ENCODE measurements at regions not wholly inside any gene's neighbourhood (a gene's known extent, or its start where the extent isn't known, plus 50 kb on each side); places are given as distances from the start of the nearest gene placed in this dataset.

DNA sequence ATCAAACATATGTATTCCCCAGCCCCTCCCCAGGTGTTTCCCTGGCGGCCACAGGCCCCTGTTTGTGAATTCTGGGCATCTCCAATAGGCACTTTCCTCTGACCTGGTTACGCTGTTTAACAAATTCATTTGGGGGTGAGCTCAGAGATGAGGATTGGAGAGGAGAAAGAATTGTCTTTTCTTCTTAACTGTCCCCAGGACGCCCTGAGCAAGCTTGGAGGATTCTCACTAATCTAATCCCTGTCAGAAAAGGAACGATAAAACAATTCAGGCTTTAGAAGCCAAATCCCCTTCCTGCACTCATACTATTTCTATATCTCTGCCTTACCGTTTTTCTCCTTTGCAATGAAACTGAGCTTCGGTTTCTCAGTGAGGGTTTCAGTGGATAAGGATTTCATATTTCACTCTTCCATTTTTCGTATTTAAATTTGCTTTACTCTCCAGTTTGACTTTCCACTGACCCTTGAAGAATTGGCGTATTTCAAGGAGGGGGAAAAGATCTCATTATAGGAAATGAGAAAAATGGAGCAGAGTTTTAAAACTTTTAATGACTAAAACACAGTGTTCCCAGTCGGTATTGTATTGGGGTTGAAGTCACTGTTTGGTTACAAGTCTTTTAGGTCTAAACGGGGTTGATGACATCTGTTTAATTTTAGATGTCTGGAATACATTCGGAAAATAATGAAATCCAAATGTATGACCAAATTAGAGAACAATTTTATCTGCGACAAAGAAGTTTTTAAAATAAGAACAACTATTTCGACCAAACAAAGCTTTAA lies 180.1 kb downstream of the MACROH2A1 start:
- DNase-seq (ENCODE audit: low spot score) = no peak

DNA sequence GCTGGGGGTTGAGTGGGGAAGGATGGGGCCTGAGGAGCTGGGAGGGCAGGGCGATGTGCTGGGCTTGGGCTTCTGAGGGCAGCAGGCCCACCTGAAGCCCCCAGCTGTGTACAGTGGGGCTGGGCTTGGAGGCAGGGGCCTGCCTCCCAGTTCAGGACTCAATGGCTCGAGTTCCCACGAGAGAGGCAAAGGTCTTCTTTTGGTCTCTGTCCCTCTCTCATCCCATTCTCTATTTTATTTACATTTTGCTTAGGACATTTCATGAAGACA lies 180.6 kb downstream of the MACROH2A1 start:
- DNase-seq (ENCODE audit: low spot score) = no peak

DNA sequence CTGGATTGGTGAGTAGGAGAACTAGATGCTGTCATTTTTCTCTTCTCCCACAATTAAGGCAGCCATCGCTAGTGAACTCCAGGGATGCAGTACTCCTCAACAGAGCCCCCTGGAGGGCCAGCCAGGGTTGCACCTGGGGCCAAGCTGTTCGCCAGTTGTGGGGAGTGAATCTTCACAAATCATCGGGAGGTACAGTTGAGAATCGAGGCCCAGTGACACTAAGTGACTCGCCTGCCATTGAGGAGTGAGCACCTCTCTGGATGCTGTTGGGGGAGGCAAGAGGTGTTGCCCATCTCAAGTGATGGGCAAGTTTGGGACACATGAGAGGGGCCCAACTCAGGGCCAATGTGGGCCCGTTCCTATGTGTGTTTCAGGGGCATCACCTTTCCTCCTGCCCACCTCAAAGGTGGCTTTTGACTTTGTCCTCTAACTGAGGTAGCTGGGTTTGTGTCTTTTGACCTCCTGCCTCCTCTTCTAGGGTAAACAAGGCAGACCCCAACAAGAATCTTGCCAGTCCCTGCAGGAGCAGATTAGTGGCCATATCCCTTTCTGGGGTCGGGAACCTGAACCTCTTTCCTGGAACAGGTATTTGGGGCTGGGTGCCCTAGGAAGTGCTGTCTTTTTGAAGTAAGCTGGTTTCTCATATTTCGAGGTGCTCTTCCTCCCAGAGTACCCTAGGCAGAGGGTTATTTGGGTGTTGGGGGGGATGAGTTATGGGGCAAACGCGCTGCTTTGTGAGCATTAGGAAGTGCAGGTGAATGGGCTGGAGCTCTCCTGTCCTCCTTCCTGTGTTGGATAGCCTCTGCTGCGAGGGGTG lies 181.2 kb downstream of the MACROH2A1 start:
- DNase-seq (ENCODE audit: low spot score) = no peak

DNA sequence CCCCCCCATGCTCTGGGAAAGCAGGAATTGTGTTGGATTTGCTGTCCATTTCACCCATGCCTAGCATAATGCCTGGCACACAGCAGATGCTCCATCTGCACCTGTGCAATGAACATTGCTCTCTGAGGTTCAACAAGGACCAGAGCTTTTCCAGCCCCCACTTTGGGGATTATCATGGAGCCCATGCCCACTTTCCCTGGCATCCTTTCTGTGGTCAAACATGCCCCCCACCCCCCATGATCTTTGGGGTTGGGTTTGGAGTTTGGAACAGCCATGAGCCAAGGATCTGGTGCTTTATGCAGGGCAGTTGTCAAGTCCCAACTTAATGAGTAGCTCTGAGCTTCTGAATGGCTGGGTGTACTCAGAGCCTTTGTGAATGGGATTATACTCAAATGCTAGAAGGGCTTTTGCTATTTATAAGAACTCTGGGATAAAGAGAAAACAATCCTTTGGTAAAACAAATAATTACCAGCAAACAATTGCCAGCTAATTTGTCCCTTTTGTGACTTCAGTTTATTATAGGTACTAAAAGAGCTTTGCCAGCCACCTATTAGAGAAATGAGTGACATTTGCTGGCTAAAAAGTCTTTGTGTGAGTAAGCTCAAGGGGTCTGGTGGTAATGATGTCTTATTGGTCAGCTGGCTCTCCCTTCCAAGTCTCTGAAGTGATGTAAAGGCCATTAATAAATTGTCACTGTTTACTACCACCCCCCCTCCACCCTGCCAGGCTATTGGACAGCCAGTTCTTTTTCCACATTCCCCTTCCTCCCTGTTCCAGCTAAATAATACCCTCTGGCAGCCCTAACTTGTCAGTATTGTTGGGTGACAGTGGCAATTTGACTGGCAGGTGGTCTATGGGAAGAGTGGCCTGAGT lies 182.3 kb downstream of the MACROH2A1 start:
- no peak for DNase-seq (ENCODE audit: low spot score)

DNA sequence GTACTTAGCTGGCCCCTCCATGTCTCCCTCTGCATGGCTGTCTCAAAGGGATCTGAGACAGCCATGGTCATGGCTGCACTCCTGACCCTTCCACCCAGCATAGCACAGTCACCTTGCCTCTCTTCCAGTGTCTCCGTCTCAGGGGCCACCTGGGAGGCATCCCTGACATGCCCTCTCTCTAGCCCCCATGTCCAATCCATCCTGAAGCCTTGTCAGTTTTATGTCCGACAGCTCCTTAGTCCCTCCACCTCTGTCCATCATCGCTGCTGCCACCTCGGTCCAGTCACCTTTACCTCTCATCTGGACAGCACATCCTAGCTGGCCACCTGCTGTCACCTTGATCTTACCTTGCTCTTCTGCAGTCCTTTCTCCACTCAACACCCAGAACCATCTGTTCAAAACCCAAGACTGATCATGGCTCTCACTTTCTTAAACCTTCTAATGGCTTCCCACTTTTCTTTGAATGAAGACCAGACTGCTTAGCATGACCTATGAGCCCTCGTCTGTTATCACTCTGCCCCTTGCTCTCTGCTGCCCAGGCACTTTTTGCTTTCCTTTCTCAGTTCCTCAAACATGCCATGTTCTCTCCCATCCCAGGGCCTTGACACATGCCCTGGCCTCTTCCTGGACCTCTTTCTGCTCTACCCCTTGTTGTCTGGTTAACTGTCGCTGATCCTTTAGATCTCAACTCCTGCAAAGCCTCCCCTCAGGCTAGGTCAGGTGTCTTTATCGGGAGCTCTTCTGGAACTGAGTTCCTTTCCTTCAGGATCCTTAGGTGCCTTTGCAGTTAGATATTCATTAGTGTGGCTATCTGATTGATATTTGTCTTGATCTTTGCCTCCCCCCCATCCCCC lies 181.8 kb upstream of the PITX1 start:
- no peak for DNase-seq (ENCODE audit: low spot score)

DNA sequence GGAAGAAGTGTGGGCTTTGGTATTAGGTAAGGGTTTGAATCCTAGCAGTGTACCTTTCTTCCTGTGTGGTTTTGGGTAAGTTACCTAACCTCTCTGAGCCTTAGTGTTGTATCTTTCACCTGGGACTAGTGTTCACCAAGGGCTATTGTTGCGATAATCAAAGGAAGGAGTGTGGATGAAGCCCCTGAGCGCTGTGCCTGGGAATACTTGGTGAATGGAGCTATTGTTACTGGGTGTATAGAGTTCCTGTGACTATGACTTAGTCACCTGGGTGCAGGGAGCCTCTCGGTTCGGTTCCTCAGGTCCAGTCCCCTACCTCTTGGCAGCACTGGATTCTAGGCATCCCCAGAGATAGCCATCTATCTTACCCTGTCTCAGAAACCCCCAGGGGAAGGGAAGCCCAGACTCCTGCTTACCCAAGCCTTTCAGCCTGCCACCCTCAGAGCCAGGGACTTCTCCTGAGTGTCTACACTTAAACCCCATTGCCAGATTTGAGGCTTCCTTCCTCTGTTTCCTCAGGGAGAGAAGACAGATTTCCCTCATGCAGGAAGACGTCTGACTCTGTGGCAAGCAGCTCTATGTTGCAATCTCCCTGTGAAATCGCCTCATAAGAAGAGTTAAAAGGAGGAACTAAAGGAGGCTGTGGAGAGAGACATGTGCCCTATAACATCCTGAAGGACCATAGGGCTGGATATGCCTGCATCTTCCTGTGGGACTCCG lies 181.0 kb upstream of the PITX1 start:
- DNase-seq (ENCODE audit: low spot score) = no peak

DNA sequence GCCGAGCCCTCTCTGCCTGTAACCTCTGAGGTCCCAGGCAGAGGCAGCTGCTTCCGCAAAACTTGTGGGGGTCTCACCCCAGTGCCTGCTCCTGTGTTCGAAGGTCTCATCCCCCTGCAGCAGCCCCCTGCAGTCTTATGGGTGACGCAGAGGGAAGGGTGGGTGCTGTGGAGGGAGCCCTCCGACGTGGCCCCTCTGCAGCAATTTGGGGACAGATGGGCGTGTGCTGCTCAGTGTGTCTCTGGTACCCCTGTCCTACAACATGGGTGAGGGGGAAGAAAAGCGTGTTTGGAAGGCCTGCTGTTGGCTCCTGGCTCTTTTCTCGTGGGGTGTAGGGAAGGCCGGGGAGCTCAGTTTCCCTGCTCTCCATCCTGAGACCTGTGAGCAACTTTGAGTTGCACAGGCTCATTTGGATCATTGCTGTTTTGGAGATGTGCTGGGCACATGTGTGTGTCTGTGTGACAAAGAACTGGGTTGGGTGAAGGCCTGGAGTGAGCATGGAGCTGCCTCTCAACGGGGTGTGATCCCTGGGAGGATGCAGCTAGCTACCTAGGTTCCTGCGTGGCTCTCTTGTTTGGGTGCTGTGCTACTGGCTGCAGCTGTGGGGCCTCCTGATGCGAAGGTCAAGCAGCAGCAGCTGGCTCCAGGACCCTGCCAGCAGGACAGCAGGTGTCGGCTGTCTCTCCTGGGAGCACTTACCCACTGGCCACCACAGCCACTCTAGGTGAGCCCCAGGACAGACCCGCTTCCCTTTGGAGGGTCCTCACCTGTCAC lies 179.6 kb upstream of the PITX1 start:
- DNase-seq (ENCODE audit: low spot score) = no peak

DNA sequence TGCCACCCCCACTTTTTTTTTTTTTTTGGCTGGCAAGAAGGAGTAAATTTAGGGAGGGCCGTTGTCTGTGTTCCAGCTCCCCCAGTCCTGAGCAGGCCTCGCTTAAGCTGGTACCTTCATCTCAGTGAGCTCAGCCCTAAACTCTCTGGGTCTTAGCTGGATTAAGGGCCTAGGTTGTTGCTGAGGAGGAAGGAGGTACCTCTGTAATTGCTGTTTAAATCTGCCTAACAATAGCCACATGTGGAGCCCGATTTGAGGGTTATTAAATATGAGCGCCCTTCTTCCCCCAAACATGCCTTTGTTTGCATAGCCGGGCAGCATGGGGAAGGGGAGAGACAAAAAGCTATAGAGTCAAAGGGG lies 179.0 kb upstream of the PITX1 start:
- DNase-seq (ENCODE audit: low spot score) = no peak

DNA sequence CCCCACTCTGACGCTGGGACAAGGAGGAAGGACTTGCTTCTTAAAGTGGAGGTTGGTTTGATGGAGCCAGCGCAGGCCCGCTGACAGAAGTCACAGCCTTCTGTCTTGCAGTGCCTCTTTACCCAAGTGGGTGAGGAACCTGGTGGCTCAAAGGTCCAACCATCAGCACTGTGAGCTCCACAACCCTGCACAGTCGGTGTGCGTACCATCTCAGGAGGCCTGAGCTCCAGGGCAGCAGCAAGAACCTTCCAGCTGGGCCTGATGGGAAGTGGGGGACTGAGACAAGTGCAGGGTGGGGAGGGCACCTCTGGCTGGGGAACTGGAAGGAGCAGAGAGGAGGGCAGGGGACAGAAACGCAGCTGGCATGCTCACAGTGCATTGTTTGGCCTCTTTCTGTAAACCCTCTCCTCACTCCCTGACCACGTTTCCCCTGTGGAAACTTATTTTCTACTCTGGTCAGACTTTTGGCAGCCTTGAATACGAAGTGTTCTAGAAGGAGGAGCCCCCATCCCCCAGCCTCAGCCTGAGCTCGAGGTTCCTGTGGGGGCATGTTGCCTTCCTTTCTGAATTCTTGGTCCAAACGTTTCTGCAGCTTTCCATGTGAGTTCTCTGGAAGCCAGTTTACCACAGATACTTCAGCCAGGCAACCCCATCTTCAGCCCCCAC lies 178.5 kb upstream of the PITX1 start:
- DNase-seq (ENCODE audit: low spot score) = no peak

DNA sequence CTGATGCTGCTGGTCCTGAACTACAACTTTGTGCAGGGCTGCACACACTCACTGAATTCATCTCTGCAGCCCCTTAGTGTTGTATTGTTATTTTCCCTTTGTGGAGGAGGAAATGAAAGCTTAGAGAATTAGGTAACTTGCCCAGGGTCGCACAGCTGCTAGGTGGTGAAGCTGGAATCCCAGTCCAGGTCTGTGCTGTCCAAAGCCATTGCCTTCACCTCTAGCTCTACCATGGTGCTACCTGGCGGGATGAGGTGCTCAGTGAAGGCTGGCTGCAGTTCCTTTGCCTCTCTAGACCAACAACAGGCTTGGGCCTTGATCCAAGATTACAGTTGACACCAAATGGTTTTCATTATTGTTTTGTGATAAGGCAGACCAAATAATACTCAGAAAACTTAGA lies 177.8 kb upstream of the PITX1 start:
- DNase-seq (ENCODE audit: low spot score) = no peak

DNA sequence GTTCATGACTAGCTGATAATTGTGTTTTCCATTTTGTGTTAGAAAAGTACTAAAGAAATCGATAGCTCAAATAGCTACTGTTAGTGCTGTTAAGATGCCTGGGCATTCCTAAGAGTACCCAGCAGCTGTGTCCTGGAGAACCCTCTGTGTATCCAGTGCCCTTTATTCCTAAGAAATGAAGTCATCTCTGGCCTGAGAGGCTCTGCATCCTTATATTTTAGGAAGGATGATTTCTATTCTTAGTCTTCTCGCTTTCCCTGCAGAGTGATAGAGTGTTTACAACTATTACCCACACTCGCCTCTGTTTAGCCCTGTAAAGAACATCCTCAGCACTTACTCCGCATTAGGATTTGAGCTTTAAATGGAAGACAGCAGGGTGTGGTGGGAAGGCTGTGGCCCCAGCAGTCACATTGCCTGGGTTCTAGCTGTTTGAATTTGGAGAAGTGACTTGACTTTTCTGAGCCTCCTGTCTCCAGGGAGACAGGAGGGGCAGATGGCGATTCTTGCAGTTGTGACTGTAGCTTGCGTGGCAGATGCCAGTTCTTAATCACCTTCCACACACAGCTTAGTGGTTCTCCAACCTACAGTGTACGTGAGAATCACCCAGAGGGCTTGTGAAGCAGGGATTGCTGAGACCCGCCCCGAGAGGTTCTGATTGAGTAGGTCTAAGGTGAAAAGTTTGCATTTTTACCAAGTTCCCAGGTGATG lies 177.2 kb upstream of the PITX1 start:
- no peak for DNase-seq (ENCODE audit: low spot score)

DNA sequence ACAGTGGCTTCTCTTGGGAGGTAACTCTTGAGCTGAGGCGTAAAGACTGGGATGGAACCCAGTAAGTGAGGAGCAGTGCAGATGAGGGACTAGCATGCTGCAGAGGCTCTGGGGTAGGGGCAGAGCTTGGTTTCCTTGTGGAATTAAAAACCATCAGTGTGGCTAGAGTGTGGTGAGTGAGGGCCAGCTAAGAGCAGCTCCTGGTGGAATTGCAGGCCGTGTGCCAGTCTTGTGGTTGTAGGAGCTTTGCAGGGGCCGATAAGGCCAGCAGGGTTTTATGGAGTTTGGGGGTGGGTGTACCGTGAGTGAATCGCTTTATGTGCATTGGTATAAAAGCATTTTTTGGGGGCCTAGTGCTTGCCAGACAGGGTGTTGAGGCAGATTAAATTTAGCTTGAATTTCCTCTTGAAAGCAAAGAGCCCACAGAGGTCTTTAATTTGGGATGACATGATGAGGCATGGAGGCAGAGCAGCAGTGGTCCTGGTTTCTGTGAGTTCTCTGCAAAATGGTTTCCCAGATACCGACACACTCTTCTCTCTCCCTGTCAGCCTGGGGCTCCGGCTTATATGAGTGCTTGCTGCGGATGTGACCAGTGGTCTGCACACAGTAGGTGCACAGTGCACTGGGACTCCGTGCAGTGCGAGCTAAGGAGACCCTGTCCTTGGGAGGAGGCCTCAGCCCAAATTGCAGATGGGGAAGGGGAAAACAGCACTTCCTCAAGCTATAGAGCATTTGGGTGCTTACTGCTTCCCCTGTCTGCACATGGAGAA lies 176.4 kb upstream of the PITX1 start:
- DNase-seq (ENCODE audit: low spot score) = no peak

DNA sequence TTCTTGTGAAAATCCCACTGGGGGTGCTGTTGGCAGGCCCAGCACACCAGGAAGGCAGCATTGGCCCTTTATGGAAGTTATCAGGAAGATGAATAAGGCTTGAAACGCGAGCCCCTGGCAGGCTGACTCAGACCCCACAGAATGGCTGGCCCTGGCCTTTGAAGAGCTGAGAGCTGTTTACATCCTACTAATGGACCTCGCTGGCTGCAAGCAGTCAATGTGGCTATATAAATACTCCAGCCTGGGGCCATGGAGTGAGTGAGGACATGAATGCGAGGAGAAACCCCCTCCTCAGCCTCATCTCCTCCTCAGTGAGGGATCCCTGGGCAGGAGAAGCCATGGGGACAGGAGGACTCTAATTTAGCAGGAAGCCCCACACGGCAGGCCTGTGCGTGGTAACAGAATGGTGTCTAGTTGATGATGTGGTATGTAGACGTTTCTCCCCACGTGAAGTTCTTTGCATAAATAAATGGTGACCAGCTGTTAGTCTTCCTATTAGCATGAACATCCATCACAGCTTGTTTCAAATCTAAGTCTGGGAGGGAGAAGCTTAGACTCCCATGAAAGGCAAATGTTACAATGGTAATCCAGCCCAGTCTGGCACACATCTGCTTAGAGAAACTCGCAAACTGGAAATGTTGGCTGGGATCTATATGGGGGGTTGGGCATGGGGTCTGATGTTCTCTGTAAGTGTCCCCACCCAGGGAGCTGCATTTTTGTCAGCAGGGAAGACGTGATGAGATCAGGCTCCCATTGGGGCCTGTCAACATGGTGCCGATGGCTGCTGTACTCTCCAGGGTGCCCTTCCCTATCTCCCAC lies 175.1 kb upstream of the PITX1 start:
- DNase-seq (ENCODE audit: low spot score) = no peak

DNA sequence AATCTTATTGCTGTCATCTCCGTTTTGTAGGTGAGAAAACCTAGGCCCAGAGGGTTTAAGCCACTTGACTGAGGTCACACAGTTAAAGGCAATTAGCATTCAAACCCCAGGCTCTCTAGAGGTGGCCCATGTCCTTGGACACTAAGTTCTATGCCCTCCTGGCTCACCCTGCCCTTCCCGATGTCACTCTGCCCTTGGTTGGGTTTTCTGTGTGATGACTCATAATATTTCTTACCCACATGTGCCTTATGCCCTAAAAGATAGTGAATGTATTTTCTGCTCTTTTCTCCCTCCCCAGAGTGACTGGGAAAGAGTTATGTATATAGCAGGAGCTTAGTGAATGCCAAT lies 174.5 kb upstream of the PITX1 start:
- DNase-seq (ENCODE audit: low spot score) = no peak

DNA sequence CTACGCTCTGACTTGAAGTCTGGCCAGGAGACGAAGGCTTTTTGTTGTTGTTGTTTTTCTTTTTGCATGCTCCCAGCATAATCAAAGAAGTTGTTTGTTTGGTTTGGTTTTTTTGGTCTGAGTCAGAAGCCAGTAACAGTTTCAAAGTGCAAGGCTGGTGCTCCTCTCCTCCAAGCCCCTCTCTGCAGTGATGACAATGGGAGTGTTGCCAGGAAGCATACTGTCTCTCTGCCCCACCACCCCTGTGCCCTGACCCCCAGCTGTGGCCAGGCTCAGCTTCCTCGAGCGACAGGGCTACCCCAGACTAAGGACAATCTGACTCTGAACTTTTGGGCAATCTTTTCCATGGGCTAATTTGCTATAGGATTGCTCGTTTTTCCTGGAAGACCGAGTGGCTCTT lies 173.8 kb upstream of the PITX1 start:
- no peak for DNase-seq (ENCODE audit: low spot score)

DNA sequence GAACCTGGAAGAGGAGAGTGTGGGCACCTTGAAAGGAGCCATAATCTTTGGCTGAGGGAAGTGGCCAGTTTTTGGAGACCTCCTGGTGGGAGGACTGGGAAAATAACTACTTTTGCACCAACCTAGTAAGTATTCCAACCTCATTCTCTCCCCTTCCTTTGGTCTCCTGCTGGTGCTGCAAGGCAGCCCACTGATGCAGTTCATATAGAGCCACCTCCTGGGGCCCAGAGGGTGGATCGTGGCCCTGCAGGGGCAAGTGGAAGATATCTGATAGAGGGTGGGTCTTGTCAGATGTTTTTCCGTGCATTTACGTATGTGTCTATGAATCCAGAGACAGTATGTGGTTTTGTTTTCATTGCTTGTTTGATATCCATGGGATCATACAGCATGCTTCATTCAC lies 172.8 kb upstream of the PITX1 start:
- no peak for DNase-seq (ENCODE audit: low spot score)

DNA sequence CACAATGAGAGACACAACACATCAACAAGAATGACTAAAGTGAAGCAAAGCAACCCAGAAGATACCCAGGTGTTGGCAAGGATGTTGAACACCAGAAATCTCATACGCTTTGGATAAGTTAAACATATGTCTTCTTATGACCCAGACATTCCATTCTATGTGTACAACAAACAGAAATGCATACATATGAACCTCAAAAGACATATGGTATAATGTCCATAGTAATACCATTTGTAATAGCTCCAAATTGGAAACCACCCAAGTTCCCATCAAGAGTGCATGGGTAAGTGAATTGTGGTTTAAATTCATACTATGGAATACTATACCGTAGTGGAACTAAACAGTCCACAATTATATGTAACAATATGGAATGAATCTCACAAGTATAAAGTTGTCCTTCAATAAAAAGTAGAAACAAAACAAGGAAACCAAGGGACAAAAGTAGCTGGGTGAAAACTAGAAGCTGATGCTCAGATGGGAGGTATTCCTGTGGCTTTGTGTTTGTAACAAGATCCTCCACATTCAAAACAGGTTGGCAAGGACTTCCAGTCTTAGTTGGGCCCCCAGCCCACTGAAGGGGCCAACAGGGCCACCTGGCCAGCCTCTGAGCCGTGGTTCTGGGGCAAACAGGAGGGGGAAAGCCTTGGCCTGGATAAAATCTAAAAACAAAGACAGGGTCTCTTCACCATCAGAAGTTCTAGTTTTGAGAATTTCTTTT lies 171.8 kb upstream of the PITX1 start:
- no peak for DNase-seq (ENCODE audit: low spot score)

All from SK-N-DZ (cell line).